ENCODE measurements at regions not wholly inside any gene's neighbourhood (a gene's known extent, or its start where the extent isn't known, plus 50 kb on each side); places are given as distances from the start of the nearest gene placed in this dataset.
"Not testable (repeated sequence)": the region's sequence is repeated elsewhere in the genome, so short reads cannot be mapped to it uniquely, and the experiment has no call there.

- peaks cover 1 to 5% of the 10 kb centered on the region in 2 experiments for H3K27me3 ChIP-seq (ENCODE audit: control insufficient read depth in 2 of 2, insufficient read depth in 2 of 2, low read length in 2 of 2)
- H3K27ac ChIP-seq (ENCODE audit: insufficient read depth, low read depth, low read length) = no peak overlapping the region
- dilution Hi-C loops (cut with MboI; ENCODE audit: extremely low pct_ligation_motif_present, low sequenced_read_pairs) = no loop called here
- intact Hi-C loops (cut with micrococcal nuclease) = no loop called here
- DNase-seq (ENCODE audit: low read depth, low spot score) (peak; percentile 6), FAIRE-seq (no peak)
- H3K79me2 ChIP-seq (ENCODE audit: control insufficient read depth, insufficient read depth, low read length) = no peaks in the 10 kb centered on the region
- BruUV-seq (replicated peaks) = no TSS peak
- H3K9ac ChIP-seq (replicated peaks; ENCODE audit: extremely low read depth, insufficient read depth, low read length) = no peak overlapping the region
- H4K20me1 ChIP-seq (replicated peaks; ENCODE audit: control insufficient read depth, extremely low read depth, insufficient read depth, low read length) = no peaks in the 10 kb centered on the region
- H3K9me1 ChIP-seq (replicated peaks; ENCODE audit: control insufficient read depth, extremely low read depth, insufficient read depth, low read length) = no peaks in the 10 kb centered on the region
- H3K4me2 ChIP-seq (ENCODE audit: insufficient read depth, low read length) = no peak overlapping the region
- no peak overlapping the region for H2AFZ ChIP-seq (ENCODE audit: low read depth, low read length)
- no peaks in the 10 kb centered on the region for H3K9me3 ChIP-seq (replicated peaks; ENCODE audit: control insufficient read depth, insufficient read depth, low read length)
- ChIA-PET CTCF (interaction anchor here (0.8 to 1.7 kb wide), 8 partner anchors 8 to 120 kb away, joined by 3 to 8 read pairs (median 4); no protein-coding TSS in a partner anchor), POLR2A (no interaction called here)
- no peaks in the 10 kb centered on the region for H3K36me3 ChIP-seq (ENCODE audit: control insufficient read depth in 2 of 2, extremely low read depth in 1 of 2, insufficient read depth in 2 of 2, low read length in 2 of 2)
- H3K4me1 ChIP-seq (ENCODE audit: control insufficient read depth, extremely low read depth, insufficient read depth, low read length) = no peaks in the 10 kb centered on the region
- no peak overlapping the region for H3K4me3 ChIP-seq (replicated peaks in 1 of 3; ENCODE audit: insufficient read depth in 1 of 3, low read depth in 1 of 3, low read length in 3 of 3)
- peak in 1 of 2 donors; percentile 12 for TF ChIP-seq CTCF (IDR thresholded peaks at IDR 0.05; ENCODE audit: extremely low read depth in 1 of 2, insufficient read depth in 1 of 2, low read depth in 1 of 2, low read length in 2 of 2)
- TF ChIP-seq MYC (IDR thresholded peaks at IDR 0.05; ENCODE audit: low read depth, low read length) = no peak
Measured at GRCh38 chr2:88933980-88934379, 242.5 kb downstream of the RPIA start.

- H3K36me3 ChIP-seq (ENCODE audit: control insufficient read depth in 2 of 2, extremely low read depth in 1 of 2, insufficient read depth in 2 of 2, low read length in 2 of 2); H3K9ac ChIP-seq (replicated peaks; ENCODE audit: extremely low read depth, insufficient read depth, low read length); H4K20me1 ChIP-seq (replicated peaks; ENCODE audit: control insufficient read depth, extremely low read depth, insufficient read depth, low read length); FAIRE-seq; H3K9me1 ChIP-seq (replicated peaks; ENCODE audit: control insufficient read depth, extremely low read depth, insufficient read depth, low read length); H3K4me2 ChIP-seq (ENCODE audit: insufficient read depth, low read length); H3K4me1 ChIP-seq (ENCODE audit: control insufficient read depth, extremely low read depth, insufficient read depth, low read length); H3K9me3 ChIP-seq (replicated peaks; ENCODE audit: control insufficient read depth, insufficient read depth, low read length); POLR2A ChIA-PET; H2AFZ ChIP-seq (ENCODE audit: low read depth, low read length); H3K27ac ChIP-seq (ENCODE audit: insufficient read depth, low read depth, low read length); BruUV-seq (replicated peaks); H3K79me2 ChIP-seq (ENCODE audit: control insufficient read depth, insufficient read depth, low read length); H3K4me3 ChIP-seq (replicated peaks in 1 of 3; ENCODE audit: insufficient read depth in 1 of 3, low read depth in 1 of 3, low read length in 3 of 3); H3K27me3 ChIP-seq (ENCODE audit: control insufficient read depth in 2 of 2, insufficient read depth in 2 of 2, low read length in 2 of 2); intact Hi-C loops (cut with micrococcal nuclease); dilution Hi-C loops (cut with MboI; ENCODE audit: extremely low pct_ligation_motif_present, low sequenced_read_pairs): not testable (repeated sequence)
- CTCF ChIA-PET = interaction anchor here (0.9 to 3.9 kb wide), 16 partner anchors 9 to 201 kb away, joined by 3 to 28 read pairs (median 4); no protein-coding TSS in a partner anchor
- peak in 1 of 2 donors; percentile 49 for TF ChIP-seq CTCF (IDR thresholded peaks at IDR 0.05; ENCODE audit: extremely low read depth in 1 of 2, insufficient read depth in 1 of 2, low read depth in 1 of 2, low read length in 2 of 2)
- DNase-seq (ENCODE audit: low read depth, low spot score) = peak; percentile 15
Measured at GRCh38 chr2:88941178-88941577, 249.7 kb downstream of the RPIA start.
